HG03139 (cell line): ENCODE measurements at regions not wholly inside any gene's neighbourhood (a gene's known extent, or its start where the extent isn't known, plus 50 kb on each side); places are given as distances from the start of the nearest gene placed in this dataset.
"Not testable (repeated sequence)": the region's sequence is repeated elsewhere in the genome, so short reads cannot be mapped to it uniquely, and the experiment has no call there.

Experiments
- ATAC-seq: cut with Tn5 transposase; IDR thresholded peaks from one replicate; pipeline ENCODE4 v1.9.1; 2021; ENCODE audit not compliant: unreplicated experiment

GRCh38 chr7:86045197-86045596 lies 598.5 kb upstream of the GRM3 start:
- not testable (repeated sequence) for ATAC-seq

GRCh38 chr7:86025807-86026206 lies 617.9 kb upstream of the GRM3 start:
- ATAC-seq, result no peak

- no peak for ATAC-seq
These were observed 630.0 kb upstream of the GRM3 start for GRCh38 chr7:86013662-86014061.

- ATAC-seq, result no peak
These were observed 630.7 kb upstream of the GRM3 start for GRCh38 chr7:86012971-86013370.

GRCh38 chr7:86008898-86009297 lies 634.8 kb upstream of the GRM3 start:
- no peak for ATAC-seq

GRCh38 chr7:86006909-86007308 lies 636.8 kb upstream of the GRM3 start:
- ATAC-seq, result no peak

- no peak for ATAC-seq
These were observed 640.9 kb upstream of the GRM3 start for GRCh38 chr7:86002858-86003257.

GRCh38 chr7:85997515-85997914 lies 646.2 kb upstream of the GRM3 start:
- ATAC-seq, result no peak

- no peak for ATAC-seq
These were observed 648.6 kb upstream of the GRM3 start for GRCh38 chr7:85995101-85995500.

- no peak for ATAC-seq
These were observed 663.0 kb upstream of the GRM3 start for GRCh38 chr7:85980740-85981139.

- ATAC-seq, result no peak
These were observed 669.5 kb upstream of the GRM3 start for GRCh38 chr7:85974176-85974575.

GRCh38 chr7:85972504-85973141 lies 671.1 kb upstream of the GRM3 start:
- ATAC-seq, result no peak

GRCh38 chr7:85954961-85955360 lies 688.7 kb upstream of the GRM3 start:
- ATAC-seq, result no peak

- ATAC-seq, result no peak
These were observed 692.8 kb upstream of the GRM3 start for GRCh38 chr7:85950871-85951270.

- ATAC-seq, result no peak
These were observed 693.3 kb upstream of the GRM3 start for GRCh38 chr7:85950418-85950817.

GRCh38 chr7:85947767-85948166 lies 695.9 kb upstream of the GRM3 start:
- no peak for ATAC-seq

- no peak for ATAC-seq
These were observed 702.9 kb upstream of the GRM3 start for GRCh38 chr7:85940798-85941197.

- ATAC-seq, result no peak
These were observed 711.8 kb upstream of the GRM3 start for GRCh38 chr7:85931919-85932318.

GRCh38 chr7:85928500-85928899 lies 715.2 kb upstream of the GRM3 start:
- no peak for ATAC-seq

- no peak for ATAC-seq
These were observed 716.5 kb upstream of the GRM3 start for GRCh38 chr7:85927226-85927625.

GRCh38 chr7:85924062-85924461 lies 719.6 kb upstream of the GRM3 start:
- no peak for ATAC-seq

GRCh38 chr7:85916016-85916415 lies 727.7 kb upstream of the GRM3 start:
- no peak for ATAC-seq

GRCh38 chr7:85914437-85914836 lies 727.6 kb upstream of the SEMA3D start:
- ATAC-seq, result no peak
